Liver (tissue), 7 donors: ENCODE measurements at regions not wholly inside any gene's neighbourhood (a gene's known extent, or its start where the extent isn't known, plus 50 kb on each side); places are given as distances from the start of the nearest gene placed in this dataset.

Source experiments
- DNase-seq: peaks from one replicate; pipeline ENCODE4 v3.0.0-alpha.2; 2017; ENCODE audit warnings: low spot score
- H3K27ac ChIP-seq, 2 donors: one replicate each; pipeline ENCODE4 v1.7.0; 2013; ENCODE audit warnings: inconsistent platforms in 2 of 2, low read length in 2 of 2, control low read depth in 1 of 2, low read depth in 1 of 2, mild to moderate bottlenecking in 1 of 2
- H3K27me3 ChIP-seq, 4 donors: one replicate each; pipeline versions ENCODE4 v1.6.1 to v1.7.0; 2013; ENCODE audit warnings: low read length in 3 of 4, inconsistent platforms in 1 of 4, mild to moderate bottlenecking in 1 of 4, moderate library complexity in 1 of 4; ENCODE audit not compliant: control insufficient read depth in 4 of 4, insufficient read depth in 4 of 4
- H3K36me3 ChIP-seq, 4 donors: one replicate each; pipeline versions ENCODE4 v1.6.1 to v1.7.0; 2013; ENCODE audit warnings: low read length in 3 of 4, mild to moderate bottlenecking in 3 of 4, low read depth in 1 of 4, moderate library complexity in 1 of 4; ENCODE audit not compliant: control insufficient read depth in 4 of 4, insufficient read depth in 3 of 4
- H3K4me1 ChIP-seq, 4 donors: one replicate each; pipeline versions ENCODE4 v1.6.1 to v1.7.0; 2013; ENCODE audit warnings: low read length in 3 of 4, mild to moderate bottlenecking in 3 of 4, moderate library complexity in 1 of 4; ENCODE audit not compliant: control insufficient read depth in 4 of 4, insufficient read depth in 4 of 4
- H3K4me3 ChIP-seq, 3 donors: one replicate each; pipeline versions ENCODE4 v1.6.1 to v1.7.0; 2013; ENCODE audit warnings: low read length in 3 of 3, control low read depth in 1 of 3, low read depth in 1 of 3, mild to moderate bottlenecking in 1 of 3
- H3K9ac ChIP-seq, 2 donors: one replicate each; pipeline ENCODE4 v1.7.0; 2013; ENCODE audit warnings: low read length in 2 of 2, mild to moderate bottlenecking in 2 of 2, moderate library complexity in 2 of 2, control low read depth in 1 of 2, low read depth in 1 of 2
- H3K9me3 ChIP-seq, 4 donors: one replicate each; pipeline versions ENCODE4 v1.6.1 to v1.7.0; 2013; ENCODE audit warnings: low read length in 3 of 4; ENCODE audit not compliant: control insufficient read depth in 4 of 4
- EGR1 ChIP-seq, 2 donors: IDR thresholded peaks; 2 replicates each; pipeline ENCODE4 v1.6.1; 2016 to 2018; ENCODE audit warnings: antibody characterized with exemption in 2 of 2, low read depth in 2 of 2
- FOXA1 ChIP-seq: IDR thresholded peaks from 2 replicates; pipeline ENCODE4 v1.6.1; 2016; ENCODE audit warnings: antibody characterized with exemption
- FOXA2 ChIP-seq: IDR thresholded peaks from 2 replicates; pipeline ENCODE4 v1.6.1; 2016; ENCODE audit warnings: antibody characterized with exemption
- GABPA ChIP-seq, 2 donors: IDR thresholded peaks in 1 of 2; conservative IDR thresholded peaks in 1 of 2; 2 replicates each; pipeline ENCODE4 v1.6.1; 2016; ENCODE audit warnings: antibody characterized with exemption in 2 of 2, mild to moderate bottlenecking in 1 of 2, moderate library complexity in 1 of 2
- HNF4G ChIP-seq: IDR thresholded peaks from 2 replicates; pipeline ENCODE4 v1.6.1; 2016; ENCODE audit warnings: antibody characterized with exemption
- JUND ChIP-seq, 2 donors: IDR thresholded peaks; 2 replicates each; pipeline ENCODE4 v1.6.1; 2016; ENCODE audit warnings: antibody characterized with exemption in 2 of 2
- MAX ChIP-seq: IDR thresholded peaks from 2 replicates; pipeline ENCODE4 v1.6.1; 2016; ENCODE audit warnings: antibody characterized with exemption
- NR2F2 ChIP-seq: IDR thresholded peaks from 2 replicates; pipeline ENCODE4 v1.6.1; 2016; ENCODE audit warnings: antibody characterized with exemption
- REST ChIP-seq: IDR thresholded peaks from 2 replicates; pipeline ENCODE4 v1.6.1; 2016; ENCODE audit warnings: antibody characterized with exemption, mild to moderate bottlenecking
- RXRA ChIP-seq, 2 donors: IDR thresholded peaks; 2 replicates each; pipeline ENCODE4 v1.6.1; 2017 to 2018; ENCODE audit warnings: antibody characterized with exemption in 2 of 2, mild to moderate bottlenecking in 1 of 2
- TAF1 ChIP-seq: conservative IDR thresholded peaks from 2 replicates; pipeline ENCODE4 v1.6.1; 2016; ENCODE audit warnings: antibody characterized with exemption, mild to moderate bottlenecking
- YY1 ChIP-seq: IDR thresholded peaks from 2 replicates; pipeline ENCODE4 v1.6.1; 2016; ENCODE audit warnings: antibody characterized with exemption, mild to moderate bottlenecking
- ZBTB33 ChIP-seq: IDR thresholded peaks from 2 replicates; pipeline ENCODE4 v1.6.1; 2016; ENCODE audit warnings: antibody characterized with exemption
- WGBS: extraction: QIAGEN DNeasy Blood & Tissue Kit; methylation state at CpG from one replicate; pipeline ENCODE4 v1.1.7; 2013; 5-methylcytosine and 5-hydroxymethylcytosine counted together
- donor health status: healthy.
- donor health status: healthy.
- donor health status: healthy.
- donor health status: healthy.

GRCh38 chr15:92812271-92812670 is 87.9 kb upstream of the CHD2 start:
- peak overlapping the region; percentile 88 to 100 for H3K27ac ChIP-seq
- DNase-seq, result no peak

GRCh38 chr15:92813485-92813884 is 86.6 kb upstream of the CHD2 start:
- Histone ChIP-seq H3K27me3 (no peaks in the 10 kb centered on the region), H3K9ac (no peak overlapping the region), H3K4me3 (no peak overlapping the region), H3K9me3 (no peaks in the 10 kb centered on the region), H3K4me1 (peaks cover 0 to 16% (median 8%) of the 10 kb centered on the region in 4 donors), H3K36me3 (no peaks in the 10 kb centered on the region), H3K27ac (no peak overlapping the region)
- DNase-seq, result no peak
- WGBS, result 78% methylated on average over 4 of the region's 4 CpGs
- no peak for TF ChIP-seq EGR1 (IDR thresholded peaks at IDR 0.05; ENCODE audit: low read depth in 2 of 2)
- no peak for TF ChIP-seq JUND (IDR thresholded peaks at IDR 0.05)
- TF ChIP-seq TAF1, result no peak
- TF ChIP-seq FOXA2, result no peak
- no peak for TF ChIP-seq RXRA (IDR thresholded peaks at IDR 0.05)
- no peak for TF ChIP-seq HNF4G
- TF ChIP-seq MAX, result no peak
- no peak for TF ChIP-seq ZBTB33
- no peak for TF ChIP-seq REST
- TF ChIP-seq YY1, result no peak

More at GRCh38 chr15:92812271-92812670, 87.9 kb upstream of the CHD2 start:
- H3K4me1 ChIP-seq, result peaks cover 0 to 17% (median 11%) of the 10 kb centered on the region in 4 donors
- no peaks in the 10 kb centered on the region for H3K27me3 ChIP-seq
- peak overlapping the region in 1 of 2 donors; percentile 95 for H3K9ac ChIP-seq
- no peaks in the 10 kb centered on the region for H3K9me3 ChIP-seq
- WGBS, result 38% methylated on average over 12 of the region's 12 CpGs
- TF ChIP-seq GABPA (IDR thresholded peaks at IDR 0.05 in 1 of 2, conservative IDR thresholded peaks at IDR 0.05 in 1 of 2) (no peak), JUND (IDR thresholded peaks at IDR 0.05) (no peak), EGR1 (IDR thresholded peaks at IDR 0.05; ENCODE audit: low read depth in 2 of 2) (no peak), REST (no peak), NR2F2 (no peak), MAX (no peak), YY1 (no peak), RXRA (IDR thresholded peaks at IDR 0.05) (no peak), FOXA1 (no peak), TAF1 (no peak)
- H3K36me3 ChIP-seq, result no peaks in the 10 kb centered on the region
- peak overlapping the region in 2 of 3 donors; percentile 18 to 27 for H3K4me3 ChIP-seq
